Effector memory CD8-positive, alpha-beta T cell (primary cell): ENCODE measurements at regions not wholly inside any gene's neighbourhood (a gene's known extent, or its start where the extent isn't known, plus 50 kb on each side); places are given as distances from the start of the nearest gene placed in this dataset.

Experiments used
- ATAC-seq: fragments of 150-1000 bp; cut with Tn5 transposase; replicated peaks from 2 replicates; pipeline ENCODE4 v1.10.0; 2021; ENCODE audit warnings: mild to moderate bottlenecking, moderate library complexity
- DNase-seq, 3 experiments: peaks; one replicate each; pipeline ENCODE4 v3.0.0; 2021
- H3K27ac Mint-ChIP-seq, 2 donors: one replicate each; pipeline ENCODE4 v1.8.0; 2022; ENCODE audit warnings: mild to moderate bottlenecking in 2 of 2, mixed read lengths in 2 of 2, moderate library complexity in 2 of 2
- H3K27me3 Mint-ChIP-seq, 2 donors: one replicate each; pipeline ENCODE4 v1.8.0; 2022; ENCODE audit warnings: mixed read lengths in 2 of 2
- H3K36me3 Mint-ChIP-seq: one replicate; pipeline ENCODE4 v1.8.0; 2022; ENCODE audit warnings: mild to moderate bottlenecking, moderate library complexity, mixed read lengths; ENCODE audit not compliant: insufficient read depth
- H3K4me1 Mint-ChIP-seq, 2 donors: one replicate each; pipeline ENCODE4 v1.8.0; 2022; ENCODE audit warnings: low read depth in 2 of 2, mixed read lengths in 2 of 2
- H3K4me3 Mint-ChIP-seq, 2 donors: one replicate each; pipeline ENCODE4 v1.8.0; 2022; ENCODE audit warnings: mild to moderate bottlenecking in 2 of 2, mixed read lengths in 2 of 2, moderate library complexity in 2 of 2
- H3K9me3 Mint-ChIP-seq, 2 donors: one replicate each; pipeline ENCODE4 v1.8.0; 2022; ENCODE audit warnings: mixed read lengths in 2 of 2

DNA sequence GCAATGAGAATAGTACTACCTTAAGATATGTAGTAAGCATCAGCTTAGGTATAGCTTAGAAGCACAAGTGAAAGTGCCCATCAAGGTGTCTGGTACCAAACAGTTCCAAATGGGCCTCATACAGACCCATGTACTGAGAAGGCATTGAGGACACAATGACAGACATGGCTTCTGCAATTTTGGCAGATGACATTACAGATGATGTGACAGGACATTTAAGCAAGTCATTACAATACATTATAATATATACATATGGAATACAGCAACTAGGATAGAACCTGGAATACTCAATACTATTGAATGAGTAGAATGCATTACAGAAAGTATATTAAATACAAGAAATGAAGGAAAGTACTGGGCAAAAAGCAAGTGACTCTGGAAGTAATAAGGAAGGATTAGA, 256.4 kb downstream of the GXYLT1 start:
- no peak for DNase-seq
- ATAC-seq: no peak
- no peaks in the 10 kb centered on the region for H3K4me1 Mint-ChIP-seq
- H3K9me3 Mint-ChIP-seq: no peaks in the 10 kb centered on the region
- H3K4me3 Mint-ChIP-seq: no peak overlapping the region
- peaks cover 0 to 4% of the 10 kb centered on the region in 2 donors for H3K27me3 Mint-ChIP-seq
- no peak overlapping the region for H3K27ac Mint-ChIP-seq
- H3K36me3 Mint-ChIP-seq: no peaks in the 10 kb centered on the region

DNA sequence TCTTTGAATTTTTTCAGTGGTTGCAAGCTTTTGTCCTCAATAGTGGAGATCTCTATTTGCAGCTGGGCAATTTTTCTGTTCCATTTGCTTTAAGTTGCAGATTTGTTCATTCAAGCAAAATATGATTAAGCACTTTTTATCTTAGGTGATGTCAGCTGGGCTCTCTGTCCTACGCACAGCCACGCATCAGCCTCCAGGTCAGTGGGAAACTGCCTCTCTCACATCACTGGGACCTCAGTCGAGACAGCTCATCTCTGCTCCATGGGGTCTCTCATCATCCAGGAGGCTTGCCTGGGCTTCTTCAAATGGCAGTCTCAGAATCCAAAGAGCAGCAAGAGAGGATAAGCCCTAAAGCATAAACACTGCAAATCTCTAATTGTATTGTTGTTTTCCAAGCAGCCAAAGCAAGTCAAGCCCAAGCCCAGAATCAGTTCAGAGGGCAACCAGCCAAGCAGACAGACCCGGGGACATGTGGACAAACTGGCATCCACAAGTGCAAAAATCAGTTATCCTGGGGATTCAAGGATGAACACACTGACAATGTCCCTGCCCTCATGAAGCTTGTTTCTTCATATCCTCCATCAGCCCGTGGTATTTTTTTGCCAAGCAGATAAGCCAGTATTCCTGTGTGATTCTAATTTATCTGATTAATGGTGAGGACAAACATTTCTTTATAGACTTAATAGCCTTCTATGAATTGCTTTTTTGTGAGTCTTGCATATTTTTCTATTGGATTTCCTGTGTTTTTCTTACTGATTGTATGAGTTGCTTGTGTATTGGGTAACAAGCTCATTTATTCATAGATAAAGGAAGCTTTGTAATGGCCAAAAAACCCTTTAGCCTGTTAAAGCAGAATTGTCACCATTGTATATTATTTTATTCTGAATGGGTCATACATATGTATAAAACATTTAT, 262.5 kb downstream of the GXYLT1 start:
- Mint-ChIP-seq H3K4me3 (no peak overlapping the region), H3K27me3 (no peaks in the 10 kb centered on the region), H3K27ac (no peak overlapping the region), H3K36me3 (no peaks in the 10 kb centered on the region), H3K9me3 (no peaks in the 10 kb centered on the region), H3K4me1 (no peaks in the 10 kb centered on the region)
- DNase-seq (no peak), ATAC-seq (no peak)

DNA sequence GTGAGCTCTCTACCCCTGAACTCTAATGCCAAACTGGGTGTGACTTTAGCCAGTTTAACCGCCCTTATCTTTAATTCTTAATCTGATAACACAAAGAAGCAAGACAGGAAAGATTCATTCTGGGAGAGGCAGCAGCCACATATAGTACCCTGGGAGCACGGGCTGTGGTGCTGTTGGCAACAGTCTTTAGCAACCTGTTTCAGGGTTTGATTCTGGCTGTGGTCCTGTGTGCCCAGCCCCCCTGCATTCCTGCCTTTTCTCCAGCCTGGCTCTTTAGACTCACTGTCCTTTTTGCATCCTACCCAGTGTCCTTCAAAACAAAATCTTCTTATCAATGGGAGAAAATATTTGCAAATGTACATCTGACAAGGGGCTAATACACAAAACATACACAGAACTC, 275.2 kb downstream of the GXYLT1 start:
- no peaks in the 10 kb centered on the region for H3K4me1 Mint-ChIP-seq
- no peak for ATAC-seq
- DNase-seq: no peak
- H3K27ac Mint-ChIP-seq: no peak overlapping the region
- H3K36me3 Mint-ChIP-seq: no peaks in the 10 kb centered on the region
- H3K4me3 Mint-ChIP-seq: no peak overlapping the region
- peaks cover 6 to 10% of the 10 kb centered on the region in 2 donors for H3K27me3 Mint-ChIP-seq
- no peaks in the 10 kb centered on the region for H3K9me3 Mint-ChIP-seq

DNA sequence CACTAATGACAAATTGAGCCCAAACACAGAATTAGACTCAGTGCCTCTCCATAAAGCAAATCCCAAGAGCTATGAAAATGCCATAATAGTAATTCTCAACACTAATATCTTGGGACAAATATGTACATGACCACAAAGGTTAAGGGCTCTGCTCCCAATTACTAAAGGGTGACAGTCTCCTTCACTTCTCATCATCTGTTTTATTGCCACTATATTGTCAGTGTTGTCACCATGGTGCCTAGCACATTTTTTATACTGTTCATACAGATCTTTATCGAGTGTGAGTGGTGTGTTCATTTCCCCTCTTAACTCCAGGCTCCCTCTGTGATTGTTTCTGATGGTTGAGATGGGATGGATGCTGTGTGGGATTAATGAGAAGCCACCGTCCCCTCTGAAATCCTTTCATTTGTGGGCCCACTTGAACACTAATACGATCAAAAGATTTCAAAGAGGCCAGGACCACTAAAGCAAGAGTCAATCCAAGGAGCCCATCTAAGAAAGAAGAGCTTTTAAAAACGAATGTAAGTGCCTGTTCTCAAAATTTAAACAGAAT, 277.7 kb downstream of the GXYLT1 start:
- DNase-seq (no peak), ATAC-seq (no peak)
- no peaks in the 10 kb centered on the region for H3K9me3 Mint-ChIP-seq
- H3K4me1 Mint-ChIP-seq: no peaks in the 10 kb centered on the region
- H3K36me3 Mint-ChIP-seq: no peaks in the 10 kb centered on the region
- H3K27ac Mint-ChIP-seq: no peak overlapping the region
- H3K27me3 Mint-ChIP-seq: peaks cover 6 to 10% of the 10 kb centered on the region in 2 donors
- no peak overlapping the region for H3K4me3 Mint-ChIP-seq

DNA sequence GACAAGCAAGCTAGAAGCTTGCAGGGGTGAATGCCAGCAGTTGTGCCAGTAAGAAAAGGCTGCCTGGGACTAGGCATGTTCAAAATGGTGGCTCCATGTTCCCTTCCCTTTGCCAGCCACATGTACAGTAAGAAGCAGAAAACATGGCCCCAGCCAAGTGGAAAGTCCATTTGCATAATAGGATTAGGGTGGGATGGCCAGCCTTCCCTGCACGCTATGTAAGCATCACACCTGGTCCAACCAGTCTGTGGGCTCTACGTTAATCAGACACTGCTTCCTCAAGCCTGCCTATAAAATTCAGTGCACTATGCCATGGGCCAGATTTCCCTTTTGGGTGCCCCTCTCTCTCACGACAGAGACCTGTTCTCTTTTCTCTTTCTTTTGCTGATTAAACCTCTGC, 288.4 kb downstream of the GXYLT1 start:
- H3K4me1 Mint-ChIP-seq: no peaks in the 10 kb centered on the region
- DNase-seq: no peak
- H3K4me3 Mint-ChIP-seq: no peak overlapping the region
- peaks cover 11 to 12% of the 10 kb centered on the region in 2 donors for H3K27me3 Mint-ChIP-seq
- peaks cover 0 to 2% of the 10 kb centered on the region in 2 donors for H3K9me3 Mint-ChIP-seq
- no peak overlapping the region for H3K27ac Mint-ChIP-seq
- no peak for ATAC-seq
- H3K36me3 Mint-ChIP-seq: no peaks in the 10 kb centered on the region

DNA sequence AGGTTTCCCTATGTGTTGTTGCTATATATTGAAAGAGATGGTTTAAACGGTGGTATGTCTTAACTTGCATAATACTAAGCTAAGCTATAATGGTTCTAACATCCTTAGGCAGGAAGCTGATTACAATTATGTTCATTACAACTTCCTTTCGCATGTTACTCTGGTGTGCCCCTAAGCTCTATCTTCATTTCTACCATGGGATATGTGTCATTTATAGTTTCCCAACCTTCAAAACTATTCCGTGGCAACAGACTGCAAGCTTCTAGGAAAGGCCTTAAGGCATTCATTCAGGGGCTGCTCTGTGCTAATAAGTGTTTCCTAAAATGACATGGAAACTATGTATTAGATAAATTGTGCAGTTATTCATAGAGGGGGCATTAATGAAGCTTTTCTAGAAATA, 294.6 kb downstream of the GXYLT1 start:
- DNase-seq (no peak), ATAC-seq (no peak)
- H3K27ac Mint-ChIP-seq: no peak overlapping the region
- no peaks in the 10 kb centered on the region for H3K36me3 Mint-ChIP-seq
- peaks cover 6 to 8% of the 10 kb centered on the region in 2 donors for H3K27me3 Mint-ChIP-seq
- H3K9me3 Mint-ChIP-seq: peaks cover 0 to 2% of the 10 kb centered on the region in 2 donors
- H3K4me3 Mint-ChIP-seq: no peak overlapping the region
- H3K4me1 Mint-ChIP-seq: no peaks in the 10 kb centered on the region

DNA sequence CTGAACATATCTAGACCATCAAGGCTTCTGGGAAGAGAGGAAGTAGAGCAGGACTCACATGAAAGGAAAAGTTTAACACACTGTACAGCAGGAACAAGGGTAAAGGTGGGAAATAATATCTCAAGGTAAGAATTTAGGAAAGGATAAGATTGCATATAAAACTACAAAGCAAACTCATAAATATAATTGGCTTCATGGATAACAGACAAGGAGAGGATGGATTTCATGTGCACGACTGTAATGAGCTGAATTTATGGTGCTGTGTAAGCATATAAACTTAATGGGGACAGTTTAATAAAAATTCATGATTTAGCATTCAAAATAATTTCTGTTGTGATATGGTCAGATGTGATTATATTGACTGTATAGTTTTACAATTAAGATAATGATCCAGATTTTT, 298.0 kb downstream of the GXYLT1 start:
- Mint-ChIP-seq H3K27ac (no peak overlapping the region), H3K27me3 (peaks cover 0 to 8% of the 10 kb centered on the region in 2 donors), H3K4me3 (no peak overlapping the region), H3K9me3 (no peaks in the 10 kb centered on the region), H3K36me3 (no peaks in the 10 kb centered on the region), H3K4me1 (no peaks in the 10 kb centered on the region)
- ATAC-seq (no peak), DNase-seq (no peak)

DNA sequence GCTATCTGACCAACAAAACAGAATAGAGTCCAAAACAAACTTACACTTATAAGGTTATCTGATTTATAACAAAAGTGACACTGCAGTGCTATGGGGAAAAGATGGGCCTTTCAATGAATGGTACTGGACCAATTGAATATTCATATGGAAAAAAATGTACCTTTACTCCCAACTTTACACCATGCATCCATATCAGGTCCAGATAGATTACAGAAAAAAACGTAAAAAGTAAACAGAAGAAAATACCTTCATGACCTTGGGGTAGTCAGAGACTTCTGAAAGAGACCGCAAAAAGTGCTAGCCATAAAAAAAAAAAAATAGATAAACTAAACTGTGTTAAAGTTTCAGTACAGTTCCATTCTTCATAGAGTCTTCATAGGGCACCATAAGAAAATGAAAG, 308.3 kb downstream of the GXYLT1 start:
- no peak overlapping the region for H3K4me3 Mint-ChIP-seq
- no peak for ATAC-seq
- H3K9me3 Mint-ChIP-seq: peaks cover 0 to 7% of the 10 kb centered on the region in 2 donors
- no peaks in the 10 kb centered on the region for H3K4me1 Mint-ChIP-seq
- no peak for DNase-seq
- H3K36me3 Mint-ChIP-seq: no peaks in the 10 kb centered on the region
- H3K27me3 Mint-ChIP-seq: peaks cover 0 to 13% of the 10 kb centered on the region in 2 donors
- H3K27ac Mint-ChIP-seq: no peak overlapping the region

DNA sequence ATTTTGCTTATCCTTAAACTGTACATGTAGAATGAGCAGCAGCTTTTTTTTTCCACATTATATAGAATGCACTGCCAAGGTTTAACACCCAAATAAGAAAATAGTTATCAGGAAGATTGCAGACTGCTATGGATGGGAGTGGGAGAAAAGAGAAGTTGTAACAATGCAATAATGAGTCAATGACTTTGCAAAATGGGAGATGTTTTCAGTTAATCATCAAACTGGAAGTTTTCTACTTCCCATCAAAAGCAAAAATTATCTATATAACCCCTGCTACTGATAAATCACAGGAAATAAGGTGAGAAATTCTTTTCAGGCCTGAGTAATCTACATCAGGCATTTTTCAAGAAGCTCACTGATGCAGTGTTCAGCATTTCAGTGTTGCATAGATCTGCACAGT, 309.1 kb downstream of the GXYLT1 start:
- H3K27me3 Mint-ChIP-seq: peaks cover 0 to 13% of the 10 kb centered on the region in 2 donors
- H3K36me3 Mint-ChIP-seq: no peaks in the 10 kb centered on the region
- DNase-seq (no peak), ATAC-seq (no peak)
- H3K27ac Mint-ChIP-seq: no peak overlapping the region
- H3K4me1 Mint-ChIP-seq: no peaks in the 10 kb centered on the region
- no peak overlapping the region for H3K4me3 Mint-ChIP-seq
- peaks cover 0 to 7% of the 10 kb centered on the region in 2 donors for H3K9me3 Mint-ChIP-seq

DNA sequence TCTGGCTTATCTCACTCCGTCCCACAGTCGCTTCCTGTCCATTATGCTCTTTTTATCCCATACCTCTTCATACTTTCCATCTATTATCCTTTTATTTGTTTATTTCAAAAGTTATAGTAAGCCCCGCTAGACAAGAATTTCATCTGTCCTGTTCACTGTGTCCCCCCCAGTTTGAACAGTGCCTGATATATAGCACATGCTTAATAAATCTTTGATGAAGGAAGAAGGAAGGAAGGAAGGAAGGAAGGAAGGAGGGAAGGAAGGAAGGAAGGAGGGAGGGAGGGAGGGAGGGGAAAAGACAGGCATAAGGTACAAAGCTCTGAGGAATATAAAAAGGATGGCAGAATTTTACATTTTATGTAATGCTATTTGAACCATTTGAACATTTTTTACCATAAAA, 324.7 kb downstream of the GXYLT1 start:
- no peak for DNase-seq
- H3K36me3 Mint-ChIP-seq: no peaks in the 10 kb centered on the region
- no peak overlapping the region for H3K4me3 Mint-ChIP-seq
- H3K4me1 Mint-ChIP-seq: no peaks in the 10 kb centered on the region
- no peaks in the 10 kb centered on the region for H3K27me3 Mint-ChIP-seq
- no peak for ATAC-seq
- no peak overlapping the region for H3K27ac Mint-ChIP-seq
- no peaks in the 10 kb centered on the region for H3K9me3 Mint-ChIP-seq

DNA sequence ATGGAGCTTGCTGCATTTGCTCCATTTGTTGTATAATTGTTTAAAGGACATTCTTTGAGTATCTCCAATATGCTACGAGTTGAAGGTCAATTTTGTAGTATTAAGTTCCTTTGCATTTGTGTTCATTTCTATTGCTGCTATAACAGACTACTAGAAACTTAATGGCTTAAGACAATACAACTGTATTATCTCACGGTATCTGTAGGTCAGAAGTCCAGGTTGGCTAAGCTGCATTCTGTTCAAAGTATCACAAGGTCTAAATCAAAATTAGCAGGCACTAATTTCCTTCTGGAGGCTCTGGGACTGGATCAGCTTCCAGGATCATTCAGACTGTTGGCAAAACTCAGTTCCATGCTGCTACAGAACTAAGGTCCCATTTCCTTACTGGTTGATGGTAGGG, 340.6 kb downstream of the GXYLT1 start:
- Mint-ChIP-seq H3K4me1 (no peaks in the 10 kb centered on the region), H3K4me3 (no peak overlapping the region), H3K27me3 (no peaks in the 10 kb centered on the region), H3K9me3 (no peaks in the 10 kb centered on the region), H3K36me3 (no peaks in the 10 kb centered on the region), H3K27ac (no peak overlapping the region)
- ATAC-seq: no peak
- no peak for DNase-seq

DNA sequence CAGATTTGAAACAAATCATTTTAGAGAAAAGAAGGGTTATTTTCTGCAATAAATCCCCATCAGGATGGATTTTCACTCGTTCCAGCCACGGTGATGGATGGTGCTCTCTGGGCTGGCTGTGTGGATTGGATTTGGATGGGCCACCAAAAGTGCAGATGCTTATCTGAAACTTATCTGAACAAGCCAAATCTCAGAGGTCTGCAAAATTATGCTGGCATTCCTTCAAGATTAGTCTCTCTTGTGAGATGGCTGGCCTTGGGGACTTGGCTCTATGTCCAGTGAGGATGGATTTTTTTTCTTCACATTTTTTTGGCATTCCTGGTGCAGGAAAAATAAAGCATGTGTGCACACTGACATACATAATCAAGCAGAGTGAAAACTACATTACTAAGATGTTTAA, 341.9 kb downstream of the GXYLT1 start:
- H3K9me3 Mint-ChIP-seq: no peaks in the 10 kb centered on the region
- DNase-seq (no peak), ATAC-seq (no peak)
- no peak overlapping the region for H3K4me3 Mint-ChIP-seq
- no peaks in the 10 kb centered on the region for H3K4me1 Mint-ChIP-seq
- no peak overlapping the region for H3K27ac Mint-ChIP-seq
- no peaks in the 10 kb centered on the region for H3K36me3 Mint-ChIP-seq
- no peaks in the 10 kb centered on the region for H3K27me3 Mint-ChIP-seq

DNA sequence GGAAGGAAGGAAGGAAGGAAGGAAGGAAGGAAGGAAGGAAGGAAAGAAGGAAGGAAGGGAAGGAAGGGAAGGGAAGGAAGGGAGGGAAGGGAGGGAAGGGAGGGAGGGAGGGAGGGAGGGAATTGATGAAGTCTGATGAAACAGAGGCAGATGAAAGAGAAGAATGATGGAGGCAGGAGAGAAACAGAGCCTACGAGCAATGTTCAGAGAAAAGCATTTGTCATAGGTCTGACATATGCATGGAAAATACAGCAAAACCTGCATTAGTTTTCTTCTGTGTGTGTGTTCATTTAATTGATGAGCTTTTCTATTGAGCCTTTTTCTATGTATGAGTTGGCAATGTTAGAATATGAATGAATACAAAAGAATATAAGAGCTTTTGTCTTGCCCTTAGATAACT, 343.4 kb downstream of the GXYLT1 start:
- H3K36me3 Mint-ChIP-seq: no peaks in the 10 kb centered on the region

DNA sequence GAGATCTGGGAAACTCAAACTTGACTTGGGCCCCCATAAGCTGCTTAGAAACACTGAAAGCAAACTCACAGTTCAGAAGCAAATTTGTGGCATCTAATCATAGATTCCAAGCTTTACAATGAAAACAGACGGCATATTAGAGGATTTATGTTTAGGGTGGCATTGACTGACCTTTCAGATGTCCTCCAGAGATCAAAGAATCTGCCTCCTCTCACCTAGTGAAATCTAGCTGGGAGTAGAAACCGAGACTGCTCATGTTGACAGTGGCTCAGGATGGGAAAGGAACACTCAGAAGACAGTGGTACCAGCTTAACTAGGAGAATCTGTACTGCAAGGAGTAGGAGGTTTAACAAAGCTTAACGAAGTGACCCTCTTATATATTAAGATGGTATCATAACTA, 345.0 kb downstream of the GXYLT1 start:
- Mint-ChIP-seq H3K4me1 (no peaks in the 10 kb centered on the region), H3K9me3 (no peaks in the 10 kb centered on the region), H3K36me3 (no peaks in the 10 kb centered on the region), H3K27ac (no peak overlapping the region), H3K27me3 (no peaks in the 10 kb centered on the region), H3K4me3 (no peak overlapping the region)
- DNase-seq: no peak
- no peak for ATAC-seq

More for the DNA sequence above, 343.4 kb downstream of the GXYLT1 start:
- ATAC-seq: no peak
- Mint-ChIP-seq H3K4me3 (no peak overlapping the region), H3K4me1 (no peaks in the 10 kb centered on the region), H3K27me3 (no peaks in the 10 kb centered on the region), H3K9me3 (no peaks in the 10 kb centered on the region), H3K27ac (no peak overlapping the region)
- no peak for DNase-seq
